IMR-90 (cell line): ENCODE measurements at regions not wholly inside any gene's neighbourhood (a gene's known extent, or its start where the extent isn't known, plus 50 kb on each side); places are given as distances from the start of the nearest gene placed in this dataset.

Experiments
- ATAC-seq: fragments of 200-7000 bp; cut with Tn5 transposase; 2 replicates; pipeline ENCODE4 v1.9.1; 2020; ENCODE audit warnings: low read depth, mild to moderate bottlenecking, moderate library complexity
- BruUV-seq: library from RNA; stranded (reverse); fragments of 400-500 nt; replicated peaks from 2 replicates; lab custom pipeline; 2021; lab: Mats Ljungman, UMichigan
- CTCF ChIA-PET: fragments of 300-600 bp; formaldehyde crosslinking; extraction: SDS; loops from one replicate; lab custom pipeline; 2021; ENCODE audit warnings: antibody characterized with exemption; lab: Yijun Ruan, JAX
- POLR2A ChIA-PET: fragments of 300-600 bp; sonication (Branson Sonifier 250); formaldehyde crosslinking; loops from one replicate; lab custom pipeline; 2022; ENCODE audit warnings: antibody characterized with exemption; ENCODE audit not compliant: unreplicated experiment; lab: Charles Lee
- DNase-seq: peaks from one replicate; pipeline ENCODE4 v3.0.0; 2013
- H2AFZ ChIP-seq: replicated peaks from 2 replicates; pipeline ENCODE3; 2013; ENCODE audit warnings: low read length, mild to moderate bottlenecking; ENCODE audit not compliant: poor library complexity
- H2AK5ac ChIP-seq: 2 replicates; pipeline ENCODE4 v1.6.1; 2013; ENCODE audit warnings: low read depth, low read length, inconsistent platforms
- H2AK9ac ChIP-seq: replicated peaks from 2 replicates; pipeline ENCODE3; 2013; ENCODE audit warnings: mild to moderate bottlenecking, low read depth, low read length, moderate library complexity; ENCODE audit not compliant: poor library complexity
- H2BK120ac ChIP-seq: 2 replicates; pipeline ENCODE4 v1.6.1; 2013; ENCODE audit warnings: low read depth, low read length, inconsistent platforms
- H2BK15ac ChIP-seq: 3 replicates; pipeline ENCODE4 v1.6.1; 2013; ENCODE audit warnings: low read depth, low read length, inconsistent platforms
- H2BK20ac ChIP-seq: 2 replicates; pipeline ENCODE4 v1.6.1; 2013; ENCODE audit warnings: low read depth, mild to moderate bottlenecking, inconsistent platforms, low read length, moderate library complexity
- H2BK5ac ChIP-seq: 2 replicates; pipeline ENCODE4 v1.6.1; 2013; ENCODE audit warnings: mild to moderate bottlenecking, low read depth, low read length, inconsistent platforms; ENCODE audit not compliant: poor library complexity, severe bottlenecking
- H3K14ac ChIP-seq: replicated peaks from 2 replicates; pipeline ENCODE4 v1.6.1; 2013; ENCODE audit warnings: low read depth, low read length, inconsistent platforms
- H3K18ac ChIP-seq: 2 replicates; pipeline ENCODE4 v1.6.1; 2013; ENCODE audit warnings: low read depth, low read length, control low read depth
- H3K23ac ChIP-seq: 2 replicates; pipeline ENCODE4 v1.6.1; 2013; ENCODE audit warnings: low read depth, low read length, inconsistent platforms
- H3K27ac ChIP-seq: 2 replicates; pipeline ENCODE4 v1.5.1; 2013; ENCODE audit warnings: mild to moderate bottlenecking, control low read depth, low read length; ENCODE audit not compliant: insufficient read depth
- H3K27me3 ChIP-seq: 2 replicates; pipeline ENCODE4 v1.6.1; 2013; ENCODE audit warnings: low read length; ENCODE audit not compliant: control insufficient read depth, insufficient read depth
- H3K36me3 ChIP-seq: 2 replicates; pipeline ENCODE4 v1.6.1; 2013; ENCODE audit warnings: low read length, mixed read lengths; ENCODE audit not compliant: control insufficient read depth, insufficient read depth
- H3K4ac ChIP-seq: 2 replicates; pipeline ENCODE4 v1.6.1; 2013; ENCODE audit warnings: low read depth, low read length, inconsistent platforms
- H3K4me1 ChIP-seq: 2 replicates; pipeline ENCODE4 v1.6.1; 2013; ENCODE audit warnings: low read length, mixed read lengths; ENCODE audit not compliant: control insufficient read depth, insufficient read depth
- H3K4me2 ChIP-seq: 2 replicates; pipeline ENCODE4 v1.6.1; 2013; ENCODE audit warnings: low read depth, mild to moderate bottlenecking, control low read depth, low read length, moderate library complexity
- H3K4me3 ChIP-seq: 2 replicates; pipeline ENCODE4 v1.5.1; 2013; ENCODE audit warnings: low read depth, mild to moderate bottlenecking, control low read depth, low read length, moderate library complexity; ENCODE audit not compliant: insufficient read depth
- H3K56ac ChIP-seq: 2 replicates; pipeline ENCODE4 v1.6.1; 2013; ENCODE audit warnings: low read length, inconsistent platforms; ENCODE audit not compliant: insufficient read depth; ENCODE audit errors: extremely low read depth
- H3K79me1 ChIP-seq, 2 experiments: 2 replicates each; pipeline ENCODE4 v1.6.1; 2013; ENCODE audit warnings: low read length in 2 of 2, inconsistent platforms in 1 of 2, low read depth in 1 of 2
- H3K9ac ChIP-seq: 2 replicates; pipeline ENCODE4 v1.6.1; 2013; ENCODE audit warnings: low read depth, low read length, control low read depth
- H3K9me1 ChIP-seq: 2 replicates; pipeline ENCODE4 v1.6.1; 2013; ENCODE audit warnings: low read length, inconsistent platforms; ENCODE audit not compliant: insufficient read depth
- H3K9me3 ChIP-seq: 2 replicates; pipeline ENCODE4 v1.6.1; 2013; ENCODE audit warnings: low read length; ENCODE audit not compliant: control insufficient read depth, insufficient read depth
- H4K20me1 ChIP-seq: 2 replicates; pipeline ENCODE4 v1.6.1; 2013; ENCODE audit warnings: low read length, inconsistent platforms; ENCODE audit not compliant: insufficient read depth
- H4K5ac ChIP-seq: 2 replicates; pipeline ENCODE4 v1.6.1; 2013; ENCODE audit warnings: mild to moderate bottlenecking, low read depth, low read length, control low read depth
- H4K8ac ChIP-seq, 2 experiments: 2 replicates each; pipeline ENCODE4 v1.6.1; 2013; ENCODE audit warnings: low read depth in 2 of 2, low read length in 2 of 2, control low read depth in 1 of 2, inconsistent platforms in 1 of 2
- H4K91ac ChIP-seq: 2 replicates; pipeline ENCODE4 v1.6.1; 2013; ENCODE audit warnings: low read depth, low read length, inconsistent platforms; ENCODE audit not compliant: insufficient read depth
- CEBPB ChIP-seq: IDR thresholded peaks from 2 replicates; pipeline ENCODE4 v1.6.1; 2012; ENCODE audit warnings: low read depth, low read length, improper control_type of control experiment
- CHD1 ChIP-seq: IDR thresholded peaks from 2 replicates; pipeline ENCODE4 v1.6.1; 2012; ENCODE audit warnings: low read depth, low read length, improper control_type of control experiment
- CTCF ChIP-seq: conservative IDR thresholded peaks from 2 replicates; pipeline ENCODE4 v1.5.1; 2012; ENCODE audit warnings: mild to moderate bottlenecking, low read depth, low read length, improper control_type of control experiment
- FOS ChIP-seq: fragments of 150-350 bp; IDR thresholded peaks from 2 replicates; pipeline ENCODE4 v1.6.1; 2016; ENCODE audit warnings: low read depth, low read length
- MAZ ChIP-seq: IDR thresholded peaks from 2 replicates; pipeline ENCODE4 v1.6.1; 2012; ENCODE audit warnings: low read depth, mild to moderate bottlenecking, low read length, improper control_type of control experiment, moderate library complexity, borderline replicate concordance
- MXI1 ChIP-seq: IDR thresholded peaks from 2 replicates; pipeline ENCODE4 v1.6.1; 2012; ENCODE audit warnings: low read depth, mild to moderate bottlenecking, low read length, moderate library complexity, borderline replicate concordance
- POLR2A ChIP-seq: IDR thresholded peaks from 2 replicates; pipeline ENCODE4 v1.6.1; 2012; ENCODE audit warnings: mild to moderate bottlenecking, low read depth, low read length
- RCOR1 ChIP-seq: IDR thresholded peaks from 2 replicates; pipeline ENCODE4 v1.6.1; 2012; ENCODE audit warnings: mild to moderate bottlenecking, low read length, improper control_type of control experiment; ENCODE audit not compliant: insufficient replicate concordance
- USF2 ChIP-seq: fragments of 150-350 bp; IDR thresholded peaks from 2 replicates; pipeline ENCODE4 v1.6.1; 2017; ENCODE audit warnings: mild to moderate bottlenecking, antibody characterized with exemption, low read length, low read depth
- WGBS, 2 experiments: methylation state at CpG; one replicate each; pipeline versions ENCODE4 v1.1.5 to v1.1.7; 2013; ENCODE audit warnings: missing lambda C conversion rate in 2 of 2; ENCODE audit not compliant: insufficient read length in 1 of 2; ENCODE audit errors: extremely low coverage in 2 of 2; 5-methylcytosine and 5-hydroxymethylcytosine counted together
- dilution Hi-C: fragments of 300-500 bp; cut with HindIII; formaldehyde crosslinking; loops from one replicate; pipeline ENCODE4 v1.14.3; 2018; ENCODE audit warnings: low sequenced_read_pairs; ENCODE audit not compliant: unreplicated experiment
- in situ Hi-C: fragments of 300-500 bp; cut with MboI; formaldehyde crosslinking; loops from 3 replicates; pipeline ENCODE4 v1.14.3; 2019; ENCODE audit warnings: low sequenced_read_pairs, inconsistent platforms, mixed read lengths
- intact Hi-C: fragments of 100-400 bp; cut with micrococcal nuclease; formaldehyde crosslinking; loops from 2 replicates; pipeline ENCODE4 v1.10.0; 2022

GRCh38 chr11:109644152-109644551 is 222.2 kb downstream of the C11orf87 start:
- Histone ChIP-seq H3K79me1 (no peaks in the 10 kb centered on the region), H3K4me2 (no peak overlapping the region), H2AK5ac (no peak overlapping the region), H3K18ac (no peak overlapping the region), H2BK20ac (no peak overlapping the region), H4K91ac (no peak overlapping the region), H2BK120ac (no peak overlapping the region), H4K20me1 (no peaks in the 10 kb centered on the region), H3K4me1 (no peaks in the 10 kb centered on the region), H2BK15ac (no peak overlapping the region), H2AFZ (no peak overlapping the region), H3K4ac (no peak overlapping the region), H4K5ac (no peak overlapping the region), H3K9ac (no peak overlapping the region), H2BK5ac (no peak overlapping the region), H3K56ac (no peak overlapping the region), H3K9me1 (no peaks in the 10 kb centered on the region), H3K27me3 (no peaks in the 10 kb centered on the region), H3K4me3 (no peak overlapping the region), H3K14ac (no peak overlapping the region), H2AK9ac (no peak overlapping the region), H3K27ac (no peak overlapping the region), H4K8ac (no peak overlapping the region), H3K36me3 (no peaks in the 10 kb centered on the region), H3K23ac (no peak overlapping the region), H3K9me3 (0 out of 2 replicates have a peak, but pooled peaks cover 3% of the 10 kb centered on the region)
- intact Hi-C loops: no loop called here
- CTCF ChIA-PET: no interaction called here
- dilution Hi-C loops: no loop called here
- TF ChIP-seq MXI1 (no peak), MAZ (no peak), CEBPB (no peak), POLR2A (no peak), RCOR1 (no peak), USF2 (no peak), CHD1 (no peak), FOS (no peak), CTCF (no peak)
- no CpG with 5 or more reads among the region's 2 CpGs for WGBS, 2 experiments
- no peak for ATAC-seq
- POLR2A ChIA-PET: no interaction called here
- in situ Hi-C loops: no loop called here
- no TSS peak for BruUV-seq
- DNase-seq: no peak
